Right lobe of liver (tissue), 4 donors: ENCODE measurements at regions not wholly inside any gene's neighbourhood (a gene's known extent, or its start where the extent isn't known, plus 50 kb on each side); places are given as distances from the start of the nearest gene placed in this dataset.

Experiments
- CTCF ChIP-seq, 4 donors: fragments of 200-600 bp in 3 of 4; fragments of 450-650 bp in 1 of 4; IDR thresholded peaks; one replicate each; pipeline versions ENCODE4 v1.5.1 to v1.8.0; 2016 to 2022; ENCODE audit warnings: antibody characterized with exemption in 4 of 4, mild to moderate bottlenecking in 2 of 4
- POLR2A ChIP-seq: fragments of 450-650 bp; IDR thresholded peaks from one replicate; pipeline ENCODE4 v1.6.1; 2017; ENCODE audit warnings: antibody characterized with exemption, mild to moderate bottlenecking
- donor health status: DM: no; HTN: no; CAD: no.
- donor health status: DM: no; HTN: no; CAD: no.
- donor health status: DM: no; HTN: yes; CAD: no.

DNA sequence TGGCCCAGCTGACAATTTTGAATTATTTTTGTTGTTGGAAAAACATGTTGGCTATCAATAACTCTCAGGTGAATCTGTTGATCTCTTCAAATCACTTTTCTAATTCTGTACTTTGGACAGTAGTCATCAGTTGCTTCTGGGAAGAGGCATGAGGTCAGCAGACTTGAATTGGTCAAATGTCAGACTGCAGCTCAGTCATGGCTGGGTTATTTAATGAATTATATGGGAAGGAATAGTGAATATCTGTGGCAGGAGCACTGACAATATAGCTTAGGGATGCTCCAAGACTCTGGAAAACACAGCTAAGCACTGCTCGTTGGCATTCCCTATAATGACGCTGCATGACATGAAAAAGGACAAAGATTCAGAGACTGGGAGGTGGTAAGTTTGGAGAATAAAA is 98.8 kb upstream of the GAP43 start:
- TF ChIP-seq CTCF (IDR thresholded peaks at IDR 0.05) (no peak), POLR2A (no peak)
